ENCODE measurements at regions not wholly inside any gene's neighbourhood (a gene's known extent, or its start where the extent isn't known, plus 50 kb on each side); places are given as distances from the start of the nearest gene placed in this dataset.

DNA sequence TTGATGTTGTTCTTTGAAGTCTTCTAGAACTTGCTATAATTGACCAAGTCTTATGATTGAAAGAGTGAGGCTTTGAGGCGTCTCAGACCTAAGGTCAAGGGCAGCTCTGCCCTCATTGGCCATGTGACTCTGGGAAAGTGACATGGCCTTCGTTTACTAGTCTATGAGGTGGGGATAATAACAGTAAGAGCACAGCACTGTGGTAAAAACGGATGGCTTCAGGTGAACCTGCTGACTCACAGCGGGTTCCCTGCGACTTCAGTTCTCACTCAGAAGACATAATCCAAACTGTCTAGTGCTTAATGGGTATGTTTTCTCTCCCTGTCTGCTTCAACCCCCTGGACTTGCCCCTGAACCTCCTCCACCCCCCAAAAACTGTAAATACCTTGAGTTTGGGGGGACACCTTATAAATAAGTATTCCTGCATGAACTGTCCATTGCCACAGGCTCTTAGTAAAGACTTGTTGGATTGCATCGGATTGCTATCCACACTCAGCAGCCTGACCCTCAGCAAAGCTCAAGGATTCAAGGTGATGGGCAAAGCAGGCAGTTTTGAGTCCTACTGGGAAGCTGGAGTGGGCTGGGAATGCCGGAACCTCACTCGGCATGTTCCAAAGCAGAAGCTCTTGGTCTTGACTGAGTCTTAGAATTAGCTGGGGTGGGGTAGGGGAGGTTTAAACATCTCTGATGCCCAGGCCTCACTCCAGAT, 304.6 kb downstream of the KLF6 start:
- no peak overlapping the region for H3K4me2 ChIP-seq (ENCODE audit: low read depth, low read length, poor library complexity, severe bottlenecking)
- no peaks in the 10 kb centered on the region for H3K9me2 ChIP-seq (replicated peaks; ENCODE audit: insufficient read depth, low read length)
- no peaks in the 10 kb centered on the region for H3K9me3 ChIP-seq (ENCODE audit: low read length)
- no peaks in the 10 kb centered on the region for H3K79me2 ChIP-seq (ENCODE audit: low read length)
- no peak overlapping the region for H2AFZ ChIP-seq (ENCODE audit: low read length)
- no peak overlapping the region for H3K4me3 ChIP-seq (ENCODE audit: low read length)
- no peak overlapping the region for H3K27ac ChIP-seq (ENCODE audit: low read length)
- peaks cover 17% of the 10 kb centered on the region for H3K4me1 ChIP-seq (ENCODE audit: low read length)
- no peaks in the 10 kb centered on the region for H4K20me1 ChIP-seq (ENCODE audit: insufficient read depth, low read depth, low read length)
- no peaks in the 10 kb centered on the region for H3K36me3 ChIP-seq (ENCODE audit: insufficient read depth, low read length)
- H3K27me3 ChIP-seq (ENCODE audit: low read length) = no peaks in the 10 kb centered on the region
- DNase-seq = no peak
- H3K9ac ChIP-seq (ENCODE audit: low read length) = no peak overlapping the region

DNA sequence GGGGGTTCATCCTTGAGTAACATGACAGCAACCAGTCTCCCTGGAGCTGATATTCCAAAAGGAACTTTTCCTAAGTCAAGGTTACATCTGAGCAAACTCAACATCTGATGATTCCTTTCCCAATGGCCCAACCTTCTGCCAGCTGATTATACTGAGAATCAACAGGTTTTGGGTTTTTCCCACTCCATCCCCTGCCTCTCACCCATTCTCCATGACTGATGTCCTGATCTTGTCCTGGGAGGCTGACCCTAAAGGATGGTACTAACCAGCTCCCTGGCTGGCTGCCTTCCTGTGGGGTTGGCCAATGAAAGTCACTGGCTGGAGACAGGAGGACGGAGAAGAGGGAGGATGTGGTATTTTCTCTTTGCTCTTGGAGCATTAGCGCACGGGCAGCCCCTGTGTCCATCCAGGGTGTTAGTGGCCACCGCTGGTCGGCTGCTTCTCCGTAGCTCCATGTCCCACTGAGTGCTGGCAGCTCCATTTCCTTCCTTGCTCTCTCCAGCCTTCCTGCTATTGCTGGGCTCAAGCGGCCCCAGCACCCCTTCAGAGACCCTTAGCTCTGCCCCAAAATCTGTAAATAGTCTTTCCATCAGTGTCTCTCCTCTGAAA, 306.2 kb upstream of the PITRM1 start:
- no peaks in the 10 kb centered on the region for H3K27me3 ChIP-seq (ENCODE audit: low read length)
- no peaks in the 10 kb centered on the region for H3K9me2 ChIP-seq (replicated peaks; ENCODE audit: insufficient read depth, low read length)
- no peak for DNase-seq
- H3K36me3 ChIP-seq (ENCODE audit: insufficient read depth, low read length) = no peaks in the 10 kb centered on the region
- H4K20me1 ChIP-seq (ENCODE audit: insufficient read depth, low read depth, low read length) = no peaks in the 10 kb centered on the region
- no peak overlapping the region for H3K27ac ChIP-seq (ENCODE audit: low read length)
- H3K4me2 ChIP-seq (ENCODE audit: low read depth, low read length, poor library complexity, severe bottlenecking) = no peak overlapping the region
- no peak overlapping the region for H3K9ac ChIP-seq (ENCODE audit: low read length)
- H2AFZ ChIP-seq (ENCODE audit: low read length) = no peak overlapping the region
- no peaks in the 10 kb centered on the region for H3K9me3 ChIP-seq (ENCODE audit: low read length)
- H3K4me3 ChIP-seq (ENCODE audit: low read length) = no peak overlapping the region
- peaks cover 4% of the 10 kb centered on the region; the same call in 1 of the 2 replicates for H3K4me1 ChIP-seq (ENCODE audit: low read length)
- no peaks in the 10 kb centered on the region for H3K79me2 ChIP-seq (ENCODE audit: low read length)

DNA sequence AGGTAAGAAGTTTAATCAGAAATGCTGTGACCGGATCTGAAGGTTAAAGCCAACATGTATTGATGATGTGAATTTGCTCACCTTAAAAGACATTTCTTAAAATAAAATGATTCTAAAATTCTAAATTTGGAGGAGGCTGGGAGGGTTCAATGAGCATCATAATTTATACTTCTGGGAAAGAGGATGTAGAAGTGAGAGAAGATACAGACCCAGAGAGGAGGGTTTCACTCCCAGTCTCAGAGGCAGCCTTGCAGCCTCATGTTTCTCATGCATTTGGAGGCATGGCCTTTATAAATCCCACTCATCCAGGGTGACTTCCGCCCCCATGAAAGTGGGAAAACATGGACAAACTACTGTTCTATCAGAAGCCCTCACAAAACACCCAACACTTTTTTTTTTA, 305.6 kb upstream of the PITRM1 start:
- H3K27me3 ChIP-seq (ENCODE audit: low read length) = no peaks in the 10 kb centered on the region
- no peak overlapping the region for H2AFZ ChIP-seq (ENCODE audit: low read length)
- no peak overlapping the region for H3K4me3 ChIP-seq (ENCODE audit: low read length)
- H3K9me3 ChIP-seq (ENCODE audit: low read length) = no peaks in the 10 kb centered on the region
- H3K79me2 ChIP-seq (ENCODE audit: low read length) = no peaks in the 10 kb centered on the region
- DNase-seq = no peak
- H3K36me3 ChIP-seq (ENCODE audit: insufficient read depth, low read length) = no peaks in the 10 kb centered on the region
- H3K9ac ChIP-seq (ENCODE audit: low read length) = no peak overlapping the region
- no peaks in the 10 kb centered on the region for H3K9me2 ChIP-seq (replicated peaks; ENCODE audit: insufficient read depth, low read length)
- H3K4me2 ChIP-seq (ENCODE audit: low read depth, low read length, poor library complexity, severe bottlenecking) = no peak overlapping the region
- no peak overlapping the region for H3K27ac ChIP-seq (ENCODE audit: low read length)
- peaks cover 4% of the 10 kb centered on the region; the same call in 1 of the 2 replicates for H3K4me1 ChIP-seq (ENCODE audit: low read length)
- H4K20me1 ChIP-seq (ENCODE audit: insufficient read depth, low read depth, low read length) = no peaks in the 10 kb centered on the region

DNA sequence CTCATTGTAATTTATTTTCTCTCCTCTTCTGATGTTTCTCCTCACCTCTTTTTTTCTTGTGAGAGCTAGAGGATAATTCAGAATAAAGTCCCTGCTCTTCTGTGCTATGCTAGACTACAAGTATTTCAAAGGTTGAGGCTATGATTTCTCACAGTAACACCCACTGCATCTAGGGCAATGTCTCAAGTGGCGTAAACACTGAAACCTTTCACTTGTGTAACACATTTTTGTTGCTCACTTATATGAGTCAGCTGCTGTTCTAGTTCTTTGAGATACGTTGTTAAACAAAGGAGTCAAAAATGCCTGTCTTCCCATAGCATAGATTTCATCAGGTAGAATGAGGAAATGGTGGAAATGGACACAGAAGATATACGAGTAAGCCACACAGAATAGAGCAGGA, 305.1 kb upstream of the PITRM1 start:
- H3K27me3 ChIP-seq (ENCODE audit: low read length) = no peaks in the 10 kb centered on the region
- no peaks in the 10 kb centered on the region for H3K9me2 ChIP-seq (replicated peaks; ENCODE audit: insufficient read depth, low read length)
- no peaks in the 10 kb centered on the region for H3K9me3 ChIP-seq (ENCODE audit: low read length)
- H3K4me3 ChIP-seq (ENCODE audit: low read length) = no peak overlapping the region
- H3K79me2 ChIP-seq (ENCODE audit: low read length) = no peaks in the 10 kb centered on the region
- H3K4me1 ChIP-seq (ENCODE audit: low read length) = peaks cover 4% of the 10 kb centered on the region; the same call in 1 of the 2 replicates
- DNase-seq = no peak
- H3K4me2 ChIP-seq (ENCODE audit: low read depth, low read length, poor library complexity, severe bottlenecking) = no peak overlapping the region
- H3K36me3 ChIP-seq (ENCODE audit: insufficient read depth, low read length) = no peaks in the 10 kb centered on the region
- H3K27ac ChIP-seq (ENCODE audit: low read length) = no peak overlapping the region
- H3K9ac ChIP-seq (ENCODE audit: low read length) = no peak overlapping the region
- no peaks in the 10 kb centered on the region for H4K20me1 ChIP-seq (ENCODE audit: insufficient read depth, low read depth, low read length)
- H2AFZ ChIP-seq (ENCODE audit: low read length) = no peak overlapping the region

DNA sequence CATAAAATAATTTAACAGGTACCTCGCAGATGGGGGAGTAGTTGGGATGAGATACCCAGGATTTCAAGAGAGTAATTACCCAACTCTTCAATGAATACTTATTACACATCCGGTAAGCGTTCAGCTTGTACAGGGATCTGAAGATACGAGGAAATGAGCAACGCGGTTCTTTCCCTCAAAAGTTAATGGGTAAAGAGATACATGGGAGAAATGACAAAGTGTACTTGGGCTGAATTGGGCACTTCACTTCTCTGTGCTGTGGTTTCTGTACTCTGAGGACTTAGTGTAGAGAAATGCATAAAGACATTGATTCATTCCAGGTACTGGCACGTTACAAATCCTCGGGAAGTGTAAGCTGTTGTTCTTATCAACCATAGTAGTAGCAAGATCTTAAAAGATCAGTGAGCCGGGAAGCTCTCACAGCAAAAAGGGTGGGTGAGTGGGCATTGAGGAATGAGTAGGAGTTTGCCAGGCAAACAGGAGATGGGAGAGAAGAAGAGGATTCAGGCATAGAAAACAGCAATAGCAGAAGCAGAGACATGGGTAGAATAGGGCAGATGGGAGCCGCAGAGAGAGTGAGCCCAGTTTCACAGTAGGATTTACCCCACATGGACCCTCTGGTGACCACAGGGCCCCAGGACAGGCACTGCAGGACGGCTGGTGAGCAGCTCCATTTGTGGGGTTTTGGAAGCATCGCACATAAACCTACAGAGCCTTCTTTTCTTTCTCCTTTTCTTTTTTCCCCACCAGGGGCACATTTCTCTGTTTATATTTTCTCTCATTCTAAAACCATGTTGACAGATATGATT, 304.3 kb upstream of the PITRM1 start:
- no peak overlapping the region for H3K27ac ChIP-seq (ENCODE audit: low read length)
- H3K36me3 ChIP-seq (ENCODE audit: insufficient read depth, low read length) = no peaks in the 10 kb centered on the region
- DNase-seq = no peak
- H3K27me3 ChIP-seq (ENCODE audit: low read length) = no peaks in the 10 kb centered on the region
- H4K20me1 ChIP-seq (ENCODE audit: insufficient read depth, low read depth, low read length) = no peaks in the 10 kb centered on the region
- H3K9ac ChIP-seq (ENCODE audit: low read length) = no peak overlapping the region
- no peaks in the 10 kb centered on the region for H3K79me2 ChIP-seq (ENCODE audit: low read length)
- no peak overlapping the region for H3K4me2 ChIP-seq (ENCODE audit: low read depth, low read length, poor library complexity, severe bottlenecking)
- H3K9me3 ChIP-seq (ENCODE audit: low read length) = no peaks in the 10 kb centered on the region
- H2AFZ ChIP-seq (ENCODE audit: low read length) = no peak overlapping the region
- H3K4me1 ChIP-seq (ENCODE audit: low read length) = no peaks in the 10 kb centered on the region
- no peak overlapping the region for H3K4me3 ChIP-seq (ENCODE audit: low read length)
- no peaks in the 10 kb centered on the region for H3K9me2 ChIP-seq (replicated peaks; ENCODE audit: insufficient read depth, low read length)

DNA sequence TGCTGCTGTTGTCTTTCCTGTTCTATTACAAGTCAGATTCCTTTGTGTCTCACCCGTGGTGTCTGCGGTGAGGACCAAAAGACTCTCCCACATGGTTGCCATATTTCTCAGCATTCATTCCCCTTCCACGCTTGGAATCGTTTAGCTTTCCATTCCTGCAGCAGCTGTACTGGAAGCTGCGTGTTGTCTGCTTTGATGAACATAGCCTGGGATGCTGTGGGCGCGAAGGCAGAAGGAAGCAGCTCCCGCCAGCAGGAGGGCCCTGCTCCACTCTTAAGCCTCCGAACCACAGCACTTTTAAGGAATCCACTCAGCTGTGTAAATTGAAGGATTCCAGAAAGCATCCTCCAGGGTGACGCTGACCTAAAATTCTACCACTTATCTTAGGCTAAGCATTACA, 303.6 kb upstream of the PITRM1 start:
- no peaks in the 10 kb centered on the region for H3K27me3 ChIP-seq (ENCODE audit: low read length)
- H2AFZ ChIP-seq (ENCODE audit: low read length) = no peak overlapping the region
- no peaks in the 10 kb centered on the region for H3K36me3 ChIP-seq (ENCODE audit: insufficient read depth, low read length)
- H3K4me3 ChIP-seq (ENCODE audit: low read length) = no peak overlapping the region
- no peak for DNase-seq
- H3K27ac ChIP-seq (ENCODE audit: low read length) = no peak overlapping the region
- H3K9me2 ChIP-seq (replicated peaks; ENCODE audit: insufficient read depth, low read length) = no peaks in the 10 kb centered on the region
- H3K9ac ChIP-seq (ENCODE audit: low read length) = no peak overlapping the region
- no peaks in the 10 kb centered on the region for H3K9me3 ChIP-seq (ENCODE audit: low read length)
- H3K79me2 ChIP-seq (ENCODE audit: low read length) = no peaks in the 10 kb centered on the region
- H3K4me1 ChIP-seq (ENCODE audit: low read length) = no peaks in the 10 kb centered on the region
- no peak overlapping the region for H3K4me2 ChIP-seq (ENCODE audit: low read depth, low read length, poor library complexity, severe bottlenecking)
- H4K20me1 ChIP-seq (ENCODE audit: insufficient read depth, low read depth, low read length) = no peaks in the 10 kb centered on the region

DNA sequence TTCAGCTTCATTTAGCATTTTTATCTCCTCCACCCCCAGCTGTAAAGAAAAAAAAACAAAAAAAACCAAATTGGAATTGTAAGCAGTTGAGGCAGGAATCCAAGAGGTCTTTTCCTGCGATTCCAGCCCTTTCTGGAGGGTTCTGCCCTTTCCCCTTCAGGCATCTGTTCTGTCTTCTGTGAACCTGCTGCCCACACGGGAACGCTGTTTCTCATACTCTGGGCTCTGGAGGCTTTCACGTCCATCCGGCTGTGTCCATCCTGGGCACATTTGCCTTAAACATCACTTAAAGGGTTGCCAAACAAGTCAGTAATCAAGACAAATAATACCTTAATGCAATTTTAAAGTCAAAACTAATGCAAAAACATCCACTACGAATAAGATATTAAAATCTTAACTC, 302.8 kb upstream of the PITRM1 start:
- Histone ChIP-seq H3K9me2 (replicated peaks; ENCODE audit: insufficient read depth, low read length) (no peaks in the 10 kb centered on the region), H3K9me3 (ENCODE audit: low read length) (no peaks in the 10 kb centered on the region)

DNA sequence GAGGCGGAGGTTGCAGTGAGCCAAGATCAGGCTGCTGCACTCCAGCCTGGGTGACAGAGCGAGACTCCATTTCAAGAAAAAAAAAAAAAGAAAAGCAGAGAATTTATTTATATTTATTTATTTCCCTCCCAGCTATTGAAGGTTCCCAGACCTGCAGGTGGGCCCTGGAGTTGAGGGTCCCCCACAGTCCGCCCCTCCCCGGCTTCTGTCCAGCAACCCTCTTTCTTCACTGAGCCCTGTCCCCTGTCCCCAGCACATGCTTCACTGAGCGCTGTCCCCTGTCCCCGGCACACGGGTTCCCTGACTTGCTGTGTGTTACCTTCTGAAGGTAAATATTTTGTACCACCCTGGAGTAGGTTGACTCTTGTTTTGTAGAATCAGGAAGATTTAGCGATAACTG, 301.7 kb upstream of the PITRM1 start:
- no peak overlapping the region for H2AFZ ChIP-seq (ENCODE audit: low read length)
- H3K4me2 ChIP-seq (ENCODE audit: low read depth, low read length, poor library complexity, severe bottlenecking) = no peak overlapping the region
- no peaks in the 10 kb centered on the region for H3K79me2 ChIP-seq (ENCODE audit: low read length)
- H3K4me1 ChIP-seq (ENCODE audit: low read length) = no peaks in the 10 kb centered on the region
- DNase-seq = no peak
- H3K27ac ChIP-seq (ENCODE audit: low read length) = no peak overlapping the region
- no peaks in the 10 kb centered on the region for H4K20me1 ChIP-seq (ENCODE audit: insufficient read depth, low read depth, low read length)
- no peaks in the 10 kb centered on the region for H3K27me3 ChIP-seq (ENCODE audit: low read length)
- H3K4me3 ChIP-seq (ENCODE audit: low read length) = no peak overlapping the region
- H3K9me2 ChIP-seq (replicated peaks; ENCODE audit: insufficient read depth, low read length) = no peaks in the 10 kb centered on the region
- no peaks in the 10 kb centered on the region for H3K9me3 ChIP-seq (ENCODE audit: low read length)
- H3K9ac ChIP-seq (ENCODE audit: low read length) = no peak overlapping the region
- H3K36me3 ChIP-seq (ENCODE audit: insufficient read depth, low read length) = no peaks in the 10 kb centered on the region

More for the DNA sequence above, 302.8 kb upstream of the PITRM1 start:
- no peak for DNase-seq
- Histone ChIP-seq H2AFZ (ENCODE audit: low read length) (no peak overlapping the region), H3K27me3 (ENCODE audit: low read length) (no peaks in the 10 kb centered on the region), H3K4me2 (ENCODE audit: low read depth, low read length, poor library complexity, severe bottlenecking) (no peak overlapping the region), H3K4me3 (ENCODE audit: low read length) (no peak overlapping the region), H3K36me3 (ENCODE audit: insufficient read depth, low read length) (no peaks in the 10 kb centered on the region), H3K79me2 (ENCODE audit: low read length) (no peaks in the 10 kb centered on the region), H3K4me1 (ENCODE audit: low read length) (no peaks in the 10 kb centered on the region), H3K9ac (ENCODE audit: low read length) (no peak overlapping the region), H3K27ac (ENCODE audit: low read length) (no peak overlapping the region), H4K20me1 (ENCODE audit: insufficient read depth, low read depth, low read length) (no peaks in the 10 kb centered on the region)

Data from Karpas-422 (cell line).